Stimulated activated naive CD8-positive, alpha-beta T cell treated with anti-CD3 and anti-CD28 coated beads, Interleukin-15, amount 100 ng/mL, for 72 hours (primary cell): ENCODE measurements at regions not wholly inside any gene's neighbourhood (a gene's known extent, or its start where the extent isn't known, plus 50 kb on each side); places are given as distances from the start of the nearest gene placed in this dataset.
"Not testable (repeated sequence)": the region's sequence is repeated elsewhere in the genome, so short reads cannot be mapped to it uniquely, and the experiment has no call there.

ENCODE experiments used
- ATAC-seq: fragments of 150-1000 bp; cut with Tn5 transposase; 2 replicates; pipeline ENCODE4 v1.10.0; 2021; ENCODE audit warnings: mild to moderate bottlenecking, moderate library complexity
- DNase-seq, 2 donors: peaks; one replicate each; pipeline ENCODE4 v3.0.0; 2021 to 2022
- H3K27ac Mint-ChIP-seq, 2 donors: one replicate each; pipeline ENCODE4 v1.8.0; 2022; ENCODE audit warnings: mild to moderate bottlenecking in 2 of 2, mixed read lengths in 2 of 2, moderate library complexity in 2 of 2
- H3K27me3 Mint-ChIP-seq: one replicate; pipeline ENCODE4 v1.8.0; 2022; ENCODE audit warnings: mixed read lengths
- H3K4me1 Mint-ChIP-seq: one replicate; pipeline ENCODE4 v1.8.0; 2022; ENCODE audit warnings: mild to moderate bottlenecking, mixed read lengths
- H3K4me3 Mint-ChIP-seq, 2 donors: one replicate each; pipeline ENCODE4 v1.8.0; 2022; ENCODE audit warnings: mild to moderate bottlenecking in 2 of 2, mixed read lengths in 2 of 2, moderate library complexity in 1 of 2
- H3K9me3 Mint-ChIP-seq, 2 donors: one replicate each; pipeline ENCODE4 v1.8.0; 2022; ENCODE audit warnings: mixed read lengths in 2 of 2

DNA sequence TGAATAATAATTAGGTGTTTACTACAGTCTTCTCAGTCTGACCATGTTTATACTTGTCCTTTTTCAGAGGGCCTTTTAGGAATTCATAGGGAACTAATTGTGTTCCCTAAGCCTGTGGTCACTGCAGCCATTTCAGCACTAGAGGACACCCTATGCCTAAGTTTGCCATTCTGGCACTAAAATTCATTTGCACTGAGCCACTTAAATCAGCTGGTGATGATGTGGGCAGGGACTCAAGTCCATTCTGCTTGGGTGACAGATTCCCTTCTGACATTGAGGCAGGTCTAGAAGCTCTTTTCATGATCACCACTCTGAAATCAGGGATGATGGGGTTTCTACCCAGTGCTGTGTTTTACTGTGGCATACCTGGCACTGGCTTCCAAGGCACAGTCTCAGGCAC, 1178.9 kb upstream of the DIAPH2 start:
- Mint-ChIP-seq H3K4me3 (no peak overlapping the region), H3K27ac (no peak overlapping the region), H3K9me3 (no peaks in the 10 kb centered on the region), H3K4me1 (no peaks in the 10 kb centered on the region), H3K27me3 (no peaks in the 10 kb centered on the region)
- ATAC-seq (no peak), DNase-seq (no peak)

GRCh38 chrX:95509474-95509873, 1175.2 kb upstream of the DIAPH2 start:
- ATAC-seq (no peak), DNase-seq (no peak)
- no peak overlapping the region for H3K4me3 Mint-ChIP-seq
- H3K4me1 Mint-ChIP-seq = no peaks in the 10 kb centered on the region
- H3K27me3 Mint-ChIP-seq = no peaks in the 10 kb centered on the region
- H3K27ac Mint-ChIP-seq = no peak overlapping the region
- no peaks in the 10 kb centered on the region for H3K9me3 Mint-ChIP-seq

- not testable (repeated sequence) for H3K4me3 Mint-ChIP-seq, H3K4me1 Mint-ChIP-seq, ATAC-seq, H3K27me3 Mint-ChIP-seq, H3K9me3 Mint-ChIP-seq, DNase-seq, H3K27ac Mint-ChIP-seq
These were observed 1160.6 kb upstream of the DIAPH2 start for GRCh38 chrX:95524018-95524417.

DNA sequence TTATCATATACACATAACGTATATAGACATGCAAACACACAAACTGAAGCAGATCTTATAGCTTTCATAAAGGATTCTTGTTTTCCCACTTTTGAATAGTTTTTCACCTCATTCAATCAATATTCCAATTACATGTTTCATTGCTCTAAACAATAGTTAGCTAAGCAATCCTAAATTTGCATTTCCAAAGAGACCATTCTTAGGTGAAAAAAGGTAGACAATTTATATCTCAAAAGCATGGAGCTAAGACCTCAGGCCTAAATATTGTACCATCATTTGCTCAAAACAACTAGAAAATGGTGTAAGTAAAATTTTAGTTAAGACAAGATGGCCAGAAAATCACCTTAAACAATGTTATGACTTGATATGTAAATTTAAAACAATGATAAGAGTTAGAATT, 1148.5 kb upstream of the DIAPH2 start:
- no peak overlapping the region for H3K27ac Mint-ChIP-seq
- H3K27me3 Mint-ChIP-seq = no peaks in the 10 kb centered on the region

GRCh38 chrX:95536661-95537060, 1148.0 kb upstream of the DIAPH2 start:
- DNase-seq (no peak), ATAC-seq (no peak)
- H3K9me3 Mint-ChIP-seq = no peaks in the 10 kb centered on the region
- no peak overlapping the region for H3K4me3 Mint-ChIP-seq
- H3K4me1 Mint-ChIP-seq = no peaks in the 10 kb centered on the region
- no peak overlapping the region for H3K27ac Mint-ChIP-seq
- no peaks in the 10 kb centered on the region for H3K27me3 Mint-ChIP-seq

More for the DNA sequence above, 1148.5 kb upstream of the DIAPH2 start:
- DNase-seq (no peak), ATAC-seq (no peak)
- Mint-ChIP-seq H3K4me3 (no peak overlapping the region), H3K4me1 (no peaks in the 10 kb centered on the region), H3K9me3 (no peaks in the 10 kb centered on the region)

DNA sequence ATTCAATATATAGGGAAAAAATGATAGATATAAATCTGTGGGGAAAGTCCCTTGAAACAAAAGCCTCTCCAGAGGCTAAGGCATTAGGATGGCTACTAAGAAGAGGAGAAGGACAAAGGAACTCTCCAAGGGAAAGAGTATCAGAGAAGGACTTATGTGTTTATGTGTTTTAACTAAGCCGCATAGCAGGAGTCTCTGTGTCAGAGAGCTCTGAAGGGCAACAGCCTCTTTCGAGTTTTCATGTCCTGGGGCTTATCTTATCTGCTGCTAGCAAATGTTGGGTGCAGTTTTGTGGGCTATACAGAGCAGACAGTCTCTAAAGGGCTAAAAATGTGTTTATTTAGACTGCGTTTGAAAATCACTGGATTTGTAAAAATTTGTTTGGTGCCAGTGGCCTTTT, 1145.6 kb upstream of the DIAPH2 start:
- no peaks in the 10 kb centered on the region for H3K9me3 Mint-ChIP-seq
- DNase-seq (no peak), ATAC-seq (no peak)
- no peak overlapping the region for H3K4me3 Mint-ChIP-seq
- H3K27ac Mint-ChIP-seq = no peak overlapping the region
- no peaks in the 10 kb centered on the region for H3K27me3 Mint-ChIP-seq
- H3K4me1 Mint-ChIP-seq = no peaks in the 10 kb centered on the region

DNA sequence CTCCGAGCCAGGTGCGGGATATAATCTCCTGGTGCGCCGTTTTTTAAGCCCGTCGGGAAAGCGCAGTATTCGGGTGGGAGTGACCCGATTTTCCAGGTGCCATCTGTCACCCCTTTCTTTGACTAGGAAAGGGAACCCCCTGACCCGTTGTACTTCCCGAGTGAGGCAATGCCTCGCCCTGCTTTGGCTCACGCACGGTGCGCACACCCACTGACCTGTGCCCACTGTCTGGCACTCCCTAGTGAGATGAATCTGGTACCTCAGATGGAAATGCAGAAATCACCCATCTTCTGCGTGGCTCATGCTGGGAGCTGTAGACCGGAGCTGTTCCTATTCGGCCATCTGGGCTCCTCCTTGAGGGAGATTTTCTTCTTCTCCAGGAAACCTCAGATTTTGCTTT, 1135.1 kb upstream of the DIAPH2 start:
- not testable (repeated sequence) for H3K4me1 Mint-ChIP-seq, H3K27me3 Mint-ChIP-seq, ATAC-seq, H3K27ac Mint-ChIP-seq, DNase-seq, H3K4me3 Mint-ChIP-seq, H3K9me3 Mint-ChIP-seq

DNA sequence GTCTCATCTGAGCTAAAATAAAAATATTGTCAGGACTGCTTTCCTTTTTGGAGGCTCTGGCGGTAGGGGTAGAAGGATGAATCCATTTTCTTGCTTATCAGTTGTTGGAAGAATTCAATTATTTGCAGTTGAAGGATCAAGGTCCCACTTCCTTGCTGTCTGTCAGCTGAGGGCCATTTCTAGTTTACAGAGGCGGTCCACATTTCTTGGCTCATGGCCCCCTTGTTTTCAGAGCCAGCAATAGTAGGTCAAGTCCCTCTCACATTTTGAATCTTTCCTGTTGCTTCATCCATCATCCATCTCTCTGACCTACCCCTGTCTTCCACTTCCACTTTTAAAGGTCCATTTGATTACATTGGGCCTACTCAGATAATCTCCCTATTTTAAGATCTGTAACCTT, 1099.3 kb upstream of the DIAPH2 start:
- no peaks in the 10 kb centered on the region for H3K27me3 Mint-ChIP-seq
- H3K4me3 Mint-ChIP-seq = no peak overlapping the region
- H3K27ac Mint-ChIP-seq = no peak overlapping the region
- no peaks in the 10 kb centered on the region for H3K9me3 Mint-ChIP-seq
- H3K4me1 Mint-ChIP-seq = no peaks in the 10 kb centered on the region
- ATAC-seq = no peak
- DNase-seq = no peak

DNA sequence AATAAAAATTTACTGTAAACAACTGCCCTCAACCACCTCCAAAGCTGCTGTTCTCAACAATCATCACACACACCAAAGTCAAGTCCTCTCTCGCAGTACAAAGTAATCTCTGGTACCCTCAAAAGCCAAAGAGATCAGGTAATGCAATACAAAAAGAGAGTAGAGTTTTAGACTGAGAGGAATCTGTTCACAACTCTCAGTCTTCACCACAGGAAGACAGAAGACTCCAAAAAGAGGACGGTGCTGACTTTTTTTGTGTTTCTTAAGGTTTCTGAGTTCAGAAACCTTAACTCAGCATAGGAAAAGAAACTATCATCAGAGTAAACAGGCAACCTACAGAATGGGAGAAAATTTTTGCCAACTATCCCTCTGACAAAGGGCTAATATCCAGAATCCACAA, 1072.3 kb upstream of the DIAPH2 start:
- H3K27me3 Mint-ChIP-seq = no peaks in the 10 kb centered on the region
- H3K27ac Mint-ChIP-seq = no peak overlapping the region
- ATAC-seq = no peak
- no peaks in the 10 kb centered on the region for H3K4me1 Mint-ChIP-seq
- peaks cover 0 to 5% of the 10 kb centered on the region in 2 donors for H3K9me3 Mint-ChIP-seq
- DNase-seq = no peak
- H3K4me3 Mint-ChIP-seq = no peak overlapping the region

GRCh38 chrX:95622200-95622599, 1062.4 kb upstream of the DIAPH2 start:
- no peaks in the 10 kb centered on the region for H3K27me3 Mint-ChIP-seq
- no peaks in the 10 kb centered on the region for H3K9me3 Mint-ChIP-seq
- no peak overlapping the region for H3K4me3 Mint-ChIP-seq

DNA sequence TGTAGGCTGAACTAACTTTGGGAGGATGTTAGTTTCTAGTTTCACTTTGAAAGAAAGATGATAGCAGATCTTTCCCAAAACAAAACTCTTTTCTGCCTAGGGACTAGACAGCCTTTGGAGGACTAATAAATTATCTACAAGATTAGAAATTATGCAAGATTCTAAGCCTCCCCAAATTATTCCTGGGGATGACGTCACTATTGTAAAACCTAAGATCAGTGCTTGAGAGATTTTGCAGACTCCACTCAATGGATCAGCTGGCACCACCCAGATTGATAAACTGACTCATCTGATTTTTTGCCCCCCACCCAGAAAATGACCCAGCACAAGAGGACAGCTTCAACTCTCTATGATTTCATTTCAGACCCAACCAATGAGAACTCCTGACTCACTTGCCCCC, 1057.9 kb upstream of the DIAPH2 start:
- Mint-ChIP-seq H3K4me3 (no peak overlapping the region), H3K27me3 (no peaks in the 10 kb centered on the region), H3K27ac (no peak overlapping the region), H3K4me1 (no peaks in the 10 kb centered on the region), H3K9me3 (no peaks in the 10 kb centered on the region)
- DNase-seq (no peak), ATAC-seq (no peak)

More at GRCh38 chrX:95622200-95622599, 1062.4 kb upstream of the DIAPH2 start:
- Mint-ChIP-seq H3K4me1 (no peaks in the 10 kb centered on the region), H3K27ac (no peak overlapping the region)
- DNase-seq (no peak), ATAC-seq (no peak)

DNA sequence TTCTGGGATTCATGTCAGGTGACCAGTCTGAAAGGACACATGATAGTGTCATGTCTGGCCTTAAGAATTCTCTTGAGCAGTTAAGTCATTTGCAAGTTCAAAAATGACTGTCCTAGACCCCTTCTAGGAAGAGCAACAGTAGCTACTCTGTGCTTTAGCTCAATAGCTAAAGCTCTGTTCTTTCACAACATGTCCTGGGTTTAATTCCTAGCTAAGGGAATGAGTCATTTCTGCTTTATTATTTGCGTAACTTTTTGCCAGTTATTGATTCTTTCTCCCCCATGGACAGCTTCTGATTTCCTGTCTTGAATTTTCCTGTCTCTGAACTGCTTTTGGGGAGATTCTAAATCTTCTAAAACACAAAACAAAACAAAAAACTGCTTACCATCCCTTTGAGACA, 1055.8 kb upstream of the DIAPH2 start:
- no peak overlapping the region for H3K4me3 Mint-ChIP-seq
- no peaks in the 10 kb centered on the region for H3K4me1 Mint-ChIP-seq
- H3K27ac Mint-ChIP-seq = no peak overlapping the region
- peaks cover 0 to 7% of the 10 kb centered on the region in 2 donors for H3K9me3 Mint-ChIP-seq
- ATAC-seq = no peak
- no peak for DNase-seq
- H3K27me3 Mint-ChIP-seq = no peaks in the 10 kb centered on the region

- no peak for DNase-seq
These were observed 1054.9 kb upstream of the DIAPH2 start for GRCh38 chrX:95629737-95630136.

DNA sequence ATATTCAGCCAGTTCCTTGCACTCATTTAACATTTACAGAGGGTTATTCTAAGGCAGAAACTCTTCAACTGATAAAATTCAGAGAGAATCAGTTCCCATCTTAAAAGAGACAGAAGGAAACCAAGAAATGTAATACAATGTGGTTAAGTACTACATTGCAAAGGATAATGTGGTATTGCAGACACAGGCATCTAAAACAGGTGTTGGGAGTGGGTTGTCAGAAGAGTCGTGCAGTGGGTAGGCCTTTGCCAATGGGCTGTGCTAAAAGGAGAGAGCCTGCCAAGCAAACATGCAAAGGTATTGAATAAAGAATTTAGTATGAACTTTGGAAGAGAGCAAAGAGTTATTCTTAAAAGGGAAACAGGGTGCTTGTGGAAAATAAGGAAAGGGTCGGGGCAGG, 1044.4 kb upstream of the DIAPH2 start:
- H3K27ac Mint-ChIP-seq = no peak overlapping the region
- DNase-seq = no peak
- H3K27me3 Mint-ChIP-seq = no peaks in the 10 kb centered on the region
- no peaks in the 10 kb centered on the region for H3K4me1 Mint-ChIP-seq
- H3K4me3 Mint-ChIP-seq = no peak overlapping the region
- no peak for ATAC-seq
- peaks cover 0 to 8% of the 10 kb centered on the region in 2 donors for H3K9me3 Mint-ChIP-seq

More at GRCh38 chrX:95629737-95630136, 1054.9 kb upstream of the DIAPH2 start:
- H3K27me3 Mint-ChIP-seq = no peaks in the 10 kb centered on the region
- no peaks in the 10 kb centered on the region for H3K4me1 Mint-ChIP-seq
- no peak overlapping the region for H3K4me3 Mint-ChIP-seq
- H3K9me3 Mint-ChIP-seq = peaks cover 0 to 7% of the 10 kb centered on the region in 2 donors
- H3K27ac Mint-ChIP-seq = no peak overlapping the region
- no peak for ATAC-seq

DNA sequence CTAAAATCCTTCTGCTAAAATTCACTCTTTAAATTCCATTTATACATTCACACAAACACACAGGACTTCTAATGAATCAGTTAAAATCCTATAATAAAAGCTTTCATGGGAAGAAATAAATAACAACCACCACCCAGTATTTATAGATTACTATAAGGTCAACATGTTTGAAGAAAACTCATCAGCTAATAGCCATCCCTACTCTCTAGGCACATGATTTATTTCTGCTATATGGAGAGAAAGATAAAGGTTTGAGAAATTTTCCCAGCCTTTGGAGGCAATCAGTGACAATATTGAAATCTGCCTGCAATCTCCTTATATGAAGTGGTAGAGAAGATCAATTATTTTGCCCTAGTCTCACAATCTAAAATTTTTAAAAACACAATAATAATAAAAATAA, 1038.9 kb upstream of the DIAPH2 start:
- no peak overlapping the region for H3K27ac Mint-ChIP-seq
- H3K27me3 Mint-ChIP-seq = no peaks in the 10 kb centered on the region
- H3K9me3 Mint-ChIP-seq = no peaks in the 10 kb centered on the region
- DNase-seq (no peak), ATAC-seq (no peak)
- no peak overlapping the region for H3K4me3 Mint-ChIP-seq
- H3K4me1 Mint-ChIP-seq = no peaks in the 10 kb centered on the region

DNA sequence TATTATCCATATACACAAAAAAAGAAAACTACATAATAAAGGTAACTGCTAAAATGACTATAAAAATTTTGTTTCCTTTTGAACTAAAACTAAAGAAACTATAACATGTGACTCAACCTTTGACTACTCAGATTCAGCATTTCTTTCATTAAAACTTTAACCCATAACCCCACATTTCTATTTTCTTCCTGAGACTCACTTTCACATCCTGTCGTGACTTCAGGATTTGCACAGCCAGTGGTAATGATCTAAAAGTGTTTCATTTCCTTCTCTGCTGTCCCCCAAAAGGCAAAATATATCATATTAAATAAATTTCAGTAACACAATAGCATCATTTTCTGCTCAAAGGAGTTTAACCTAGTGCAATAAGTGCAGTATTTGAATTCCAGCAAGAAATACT, 1022.4 kb upstream of the DIAPH2 start:
- no peaks in the 10 kb centered on the region for H3K27me3 Mint-ChIP-seq
- H3K4me1 Mint-ChIP-seq = no peaks in the 10 kb centered on the region
- H3K9me3 Mint-ChIP-seq = peaks cover 0 to 8% of the 10 kb centered on the region in 2 donors
- H3K4me3 Mint-ChIP-seq = no peak overlapping the region
- DNase-seq (no peak), ATAC-seq (no peak)
- H3K27ac Mint-ChIP-seq = no peak overlapping the region

- no peaks in the 10 kb centered on the region for H3K4me1 Mint-ChIP-seq
- H3K27me3 Mint-ChIP-seq = no peaks in the 10 kb centered on the region
- peaks cover 0 to 10% of the 10 kb centered on the region in 2 donors for H3K9me3 Mint-ChIP-seq
- DNase-seq = no peak
- no peak for ATAC-seq
- no peak overlapping the region for H3K27ac Mint-ChIP-seq
- no peak overlapping the region for H3K4me3 Mint-ChIP-seq
These were observed 1018.6 kb upstream of the DIAPH2 start for GRCh38 chrX:95666056-95666455.
